ENCODE measurements at regions not wholly inside any gene's neighbourhood (a gene's known extent, or its start where the extent isn't known, plus 50 kb on each side); places are given as distances from the start of the nearest gene placed in this dataset.

DNA sequence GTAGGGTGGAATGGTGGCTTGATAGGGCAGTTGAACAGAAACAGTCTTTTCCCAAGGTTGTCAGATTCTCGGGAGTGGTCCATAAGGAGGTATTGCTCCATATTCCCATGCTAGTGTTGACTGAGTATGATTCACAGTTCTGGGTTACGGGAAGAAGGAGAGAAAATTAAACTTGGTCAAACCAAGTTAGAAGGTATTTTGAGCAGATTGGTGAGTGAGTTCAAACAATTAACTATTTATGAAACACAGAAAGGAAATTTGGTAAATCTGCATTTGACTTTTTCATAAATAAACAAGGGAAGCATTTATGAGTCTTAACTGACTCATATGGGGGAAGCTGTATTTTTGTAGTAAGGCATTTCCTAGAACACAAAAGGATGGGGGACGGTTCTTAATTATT is 2419.4 kb downstream of the PCDH9 start:
- Histone ChIP-seq H3K14ac (ENCODE audit: insufficient read depth, low read length) (no peak overlapping the region), H4K8ac (replicated peaks; ENCODE audit: insufficient read length, low read depth, low read length) (no peak overlapping the region), H3K23ac (ENCODE audit: insufficient read length, low read depth, low read length) (no peak overlapping the region), H2BK120ac (ENCODE audit: low read depth, low read length, poor library complexity, severe bottlenecking) (no peak overlapping the region), H3K23me2 (ENCODE audit: insufficient read length, low read depth, low read length, poor library complexity, severe bottlenecking) (no peaks in the 10 kb centered on the region), H2BK12ac (ENCODE audit: insufficient read length, low read depth, low read length) (no peak overlapping the region), H4K20me1 (ENCODE audit: control insufficient read depth, insufficient read depth, insufficient read length) (no peaks in the 10 kb centered on the region), H3K4me1 (ENCODE audit: insufficient read depth, low read length) (no peaks in the 10 kb centered on the region), H3K9me3 (ENCODE audit: control insufficient read depth, low read depth, low read length) (no peaks in the 10 kb centered on the region), H2BK15ac (ENCODE audit: low read depth, low read length) (no peak overlapping the region), H3K9ac (ENCODE audit: extremely low read depth, insufficient read length, low read length) (no peak overlapping the region), H4K5ac (ENCODE audit: insufficient read length, low read depth, low read length) (no peak overlapping the region), H3K79me2 (ENCODE audit: insufficient read depth, low read length) (no peaks in the 10 kb centered on the region), H3K27me3 (ENCODE audit: insufficient read depth, low read length) (no peaks in the 10 kb centered on the region), H2BK5ac (ENCODE audit: insufficient read length, low read length) (no peak overlapping the region), H3K27ac (ENCODE audit: insufficient read length, low read depth, low read length) (no peak overlapping the region), H3T11ph (ENCODE audit: low read length) (no peak overlapping the region), H3K79me1 (ENCODE audit: insufficient read depth, low read depth, low read length, poor library complexity, severe bottlenecking) (no peaks in the 10 kb centered on the region), H3K4ac (ENCODE audit: low read depth, low read length) (no peak overlapping the region), H2AK5ac (ENCODE audit: insufficient read length, low read length) (no peak overlapping the region), H2AFZ (ENCODE audit: low read length) (no peak overlapping the region), H3K18ac (ENCODE audit: insufficient read length, low read depth, low read length) (no peak overlapping the region), H2BK20ac (ENCODE audit: low read depth, low read length, poor library complexity, severe bottlenecking) (no peak overlapping the region), H3K56ac (ENCODE audit: insufficient read length, low read depth, low read length) (no peak overlapping the region), H3K4me2 (ENCODE audit: insufficient read depth, insufficient read length, low read length) (no peak overlapping the region), H4K91ac (ENCODE audit: insufficient read length, low read depth, low read length) (no peak overlapping the region)
- H3K27ac Mint-ChIP-seq = no peak overlapping the region; a peak in 1 of 7 replicates
- no peak overlapping the region for H3K4me3 Mint-ChIP-seq
- no peak for DNase-seq
- TF ChIP-seq, protein P1, sequence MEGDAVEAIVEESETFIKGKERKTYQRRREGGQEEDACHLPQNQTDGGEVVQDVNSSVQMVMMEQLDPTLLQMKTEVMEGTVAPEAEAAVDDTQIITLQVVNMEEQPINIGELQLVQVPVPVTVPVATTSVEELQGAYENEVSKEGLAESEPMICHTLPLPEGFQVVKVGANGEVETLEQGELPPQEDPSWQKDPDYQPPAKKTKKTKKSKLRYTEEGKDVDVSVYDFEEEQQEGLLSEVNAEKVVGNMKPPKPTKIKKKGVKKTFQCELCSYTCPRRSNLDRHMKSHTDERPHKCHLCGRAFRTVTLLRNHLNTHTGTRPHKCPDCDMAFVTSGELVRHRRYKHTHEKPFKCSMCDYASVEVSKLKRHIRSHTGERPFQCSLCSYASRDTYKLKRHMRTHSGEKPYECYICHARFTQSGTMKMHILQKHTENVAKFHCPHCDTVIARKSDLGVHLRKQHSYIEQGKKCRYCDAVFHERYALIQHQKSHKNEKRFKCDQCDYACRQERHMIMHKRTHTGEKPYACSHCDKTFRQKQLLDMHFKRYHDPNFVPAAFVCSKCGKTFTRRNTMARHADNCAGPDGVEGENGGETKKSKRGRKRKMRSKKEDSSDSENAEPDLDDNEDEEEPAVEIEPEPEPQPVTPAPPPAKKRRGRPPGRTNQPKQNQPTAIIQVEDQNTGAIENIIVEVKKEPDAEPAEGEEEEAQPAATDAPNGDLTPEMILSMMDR (conservative IDR thresholded peaks at IDR 0.05) = no peak
- peaks cover 21 to 23% of the 10 kb centered on the region in 2 experiments for H3K9me3 Mint-ChIP-seq
- H3K4me1 Mint-ChIP-seq = peaks cover 2 to 3% of the 10 kb centered on the region in 2 experiments; a peak in 2 of 4 replicates
- peaks cover 2% of the 10 kb centered on the region; the same call in 1 of the 2 replicates for H3K27me3 Mint-ChIP-seq (ENCODE audit: low read depth)
- peaks cover 13 to 22% (median 19%) of the 10 kb centered on the region in 3 experiments for H3K36me3 Mint-ChIP-seq (ENCODE audit: insufficient read depth in 1 of 3, low read depth in 3 of 3)
- WGBS (ENCODE audit: extremely low coverage, insufficient read length, low lambda C conversion rate) = no CpG with 5 or more reads among the region's 3 CpGs
